ENCODE measurements at regions not wholly inside any gene's neighbourhood (a gene's known extent, or its start where the extent isn't known, plus 50 kb on each side); places are given as distances from the start of the nearest gene placed in this dataset.

DNA sequence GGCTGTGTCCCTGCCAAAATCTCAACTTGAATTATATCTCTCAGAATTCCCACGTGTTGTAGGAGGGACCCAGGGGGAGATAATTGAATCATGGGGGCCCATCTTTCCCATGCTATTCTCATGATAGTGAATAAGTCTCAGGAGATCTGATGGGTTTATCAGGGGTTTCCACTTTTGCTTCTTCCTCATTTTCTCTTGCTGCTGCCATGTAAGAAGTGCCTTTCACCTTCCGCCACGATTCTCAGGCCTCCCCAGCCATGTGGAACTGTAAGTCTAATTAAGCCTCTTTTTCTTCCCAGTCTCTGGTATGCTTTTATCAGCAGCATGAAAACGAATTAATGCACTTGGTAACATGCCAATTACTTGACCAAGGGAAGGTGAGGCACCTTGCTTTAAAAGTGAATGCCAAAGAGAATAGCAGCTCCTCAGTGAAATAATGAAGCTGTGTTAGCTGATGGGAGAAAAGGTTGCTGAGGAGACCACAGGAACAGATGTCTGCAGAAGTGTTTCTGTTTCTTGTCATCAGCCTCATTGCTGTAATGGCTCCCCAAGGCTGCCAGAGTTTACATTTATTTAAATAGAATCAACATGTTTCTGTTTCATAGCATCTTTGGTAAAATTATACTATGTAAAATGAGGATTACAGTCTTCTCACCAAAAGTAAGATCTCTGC lies 89.0 kb upstream of the CD44 start:
- Histone ChIP-seq H3K4me3 (ENCODE audit: insufficient read depth, low read depth, low read length) (no peak overlapping the region), H3K27me3 (ENCODE audit: insufficient read depth, low read length) (no peaks in the 10 kb centered on the region), H3K27ac (ENCODE audit: low read depth, low read length) (no peak overlapping the region), H3K4me1 (ENCODE audit: insufficient read depth, low read length) (no peaks in the 10 kb centered on the region), H4K20me1 (ENCODE audit: insufficient read depth, low read length) (no peaks in the 10 kb centered on the region), H3K36me3 (ENCODE audit: insufficient read depth, low read length) (no peaks in the 10 kb centered on the region), H3K4me2 (ENCODE audit: low read length) (no peak overlapping the region), H3K9me3 (ENCODE audit: insufficient read depth, low read depth, low read length) (no peaks in the 10 kb centered on the region), H2AFZ (ENCODE audit: low read depth, low read length) (no peak overlapping the region), H3K9ac (ENCODE audit: low read length) (no peak overlapping the region), H3K79me2 (ENCODE audit: insufficient read depth, low read length) (no peaks in the 10 kb centered on the region)
- TF ChIP-seq, protein P1, sequence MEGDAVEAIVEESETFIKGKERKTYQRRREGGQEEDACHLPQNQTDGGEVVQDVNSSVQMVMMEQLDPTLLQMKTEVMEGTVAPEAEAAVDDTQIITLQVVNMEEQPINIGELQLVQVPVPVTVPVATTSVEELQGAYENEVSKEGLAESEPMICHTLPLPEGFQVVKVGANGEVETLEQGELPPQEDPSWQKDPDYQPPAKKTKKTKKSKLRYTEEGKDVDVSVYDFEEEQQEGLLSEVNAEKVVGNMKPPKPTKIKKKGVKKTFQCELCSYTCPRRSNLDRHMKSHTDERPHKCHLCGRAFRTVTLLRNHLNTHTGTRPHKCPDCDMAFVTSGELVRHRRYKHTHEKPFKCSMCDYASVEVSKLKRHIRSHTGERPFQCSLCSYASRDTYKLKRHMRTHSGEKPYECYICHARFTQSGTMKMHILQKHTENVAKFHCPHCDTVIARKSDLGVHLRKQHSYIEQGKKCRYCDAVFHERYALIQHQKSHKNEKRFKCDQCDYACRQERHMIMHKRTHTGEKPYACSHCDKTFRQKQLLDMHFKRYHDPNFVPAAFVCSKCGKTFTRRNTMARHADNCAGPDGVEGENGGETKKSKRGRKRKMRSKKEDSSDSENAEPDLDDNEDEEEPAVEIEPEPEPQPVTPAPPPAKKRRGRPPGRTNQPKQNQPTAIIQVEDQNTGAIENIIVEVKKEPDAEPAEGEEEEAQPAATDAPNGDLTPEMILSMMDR (IDR thresholded peaks at IDR 0.05; ENCODE audit: insufficient read depth, low read depth, low read length): no peak
- TF ChIP-seq EZH2 (IDR thresholded peaks at IDR 0.05; ENCODE audit: insufficient read depth, low read length): no peak
- FAIRE-seq: no peak
- H3K36me3 Mint-ChIP-seq (ENCODE audit: low read depth, unreplicated experiment): no peaks in the 10 kb centered on the region
- no peak for DNase-seq (ENCODE audit: low read depth)
- H3K9me3 Mint-ChIP-seq (ENCODE audit: unreplicated experiment): peaks cover 8% of the 10 kb centered on the region
- H3K27ac Mint-ChIP-seq (ENCODE audit: unreplicated experiment): no peak overlapping the region
- H3K27me3 Mint-ChIP-seq (ENCODE audit: low read depth, unreplicated experiment): peaks cover 2% of the 10 kb centered on the region
- H3K4me3 Mint-ChIP-seq (ENCODE audit: unreplicated experiment): no peak overlapping the region
- peaks cover 5% of the 10 kb centered on the region for H3K4me1 Mint-ChIP-seq (ENCODE audit: low read depth, unreplicated experiment)

DNA sequence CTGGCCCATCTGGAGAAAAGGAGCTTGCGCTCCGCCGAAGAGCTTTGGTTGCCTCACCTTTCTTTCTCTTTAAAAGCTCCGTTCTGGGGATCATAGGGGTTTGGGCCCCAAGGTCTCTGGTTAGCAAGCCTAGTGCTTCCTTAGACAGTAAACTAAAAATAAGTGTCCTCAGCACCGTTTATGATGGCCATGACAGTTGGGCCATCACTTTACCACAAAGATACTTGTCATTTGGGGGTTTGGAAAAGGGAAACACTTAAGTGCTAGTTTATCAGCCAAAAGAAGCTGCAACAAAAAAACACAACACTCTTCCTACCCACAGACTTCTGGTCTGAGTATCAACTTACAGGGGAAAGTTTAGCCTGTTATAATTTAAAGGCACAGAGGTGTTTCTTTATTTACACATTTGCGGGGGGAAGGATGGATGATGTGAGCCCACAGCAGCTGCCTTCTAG lies 88.4 kb upstream of the CD44 start:
- no peak overlapping the region for H3K4me3 Mint-ChIP-seq (ENCODE audit: unreplicated experiment)
- DNase-seq (ENCODE audit: low read depth): no peak
- FAIRE-seq: no peak
- no peaks in the 10 kb centered on the region for H3K36me3 Mint-ChIP-seq (ENCODE audit: low read depth, unreplicated experiment)
- peaks cover 5% of the 10 kb centered on the region for H3K4me1 Mint-ChIP-seq (ENCODE audit: low read depth, unreplicated experiment)
- Histone ChIP-seq H3K27me3 (ENCODE audit: insufficient read depth, low read length) (no peaks in the 10 kb centered on the region), H3K9me3 (ENCODE audit: insufficient read depth, low read depth, low read length) (no peaks in the 10 kb centered on the region), H4K20me1 (ENCODE audit: insufficient read depth, low read length) (no peaks in the 10 kb centered on the region), H2AFZ (ENCODE audit: low read depth, low read length) (no peak overlapping the region), H3K36me3 (ENCODE audit: insufficient read depth, low read length) (no peaks in the 10 kb centered on the region), H3K9ac (ENCODE audit: low read length) (no peak overlapping the region), H3K4me3 (ENCODE audit: insufficient read depth, low read depth, low read length) (no peak overlapping the region), H3K4me1 (ENCODE audit: insufficient read depth, low read length) (no peaks in the 10 kb centered on the region), H3K27ac (ENCODE audit: low read depth, low read length) (no peak overlapping the region), H3K79me2 (ENCODE audit: insufficient read depth, low read length) (no peaks in the 10 kb centered on the region), H3K4me2 (ENCODE audit: low read length) (no peak overlapping the region)
- TF ChIP-seq, protein P1 (IDR thresholded peaks at IDR 0.05; ENCODE audit: insufficient read depth, low read depth, low read length): no peak
- no peak for TF ChIP-seq EZH2 (IDR thresholded peaks at IDR 0.05; ENCODE audit: insufficient read depth, low read length)
- H3K27ac Mint-ChIP-seq (ENCODE audit: unreplicated experiment): no peak overlapping the region
- peaks cover 2% of the 10 kb centered on the region for H3K27me3 Mint-ChIP-seq (ENCODE audit: low read depth, unreplicated experiment)
- H3K9me3 Mint-ChIP-seq (ENCODE audit: unreplicated experiment): peaks cover 8% of the 10 kb centered on the region

DNA sequence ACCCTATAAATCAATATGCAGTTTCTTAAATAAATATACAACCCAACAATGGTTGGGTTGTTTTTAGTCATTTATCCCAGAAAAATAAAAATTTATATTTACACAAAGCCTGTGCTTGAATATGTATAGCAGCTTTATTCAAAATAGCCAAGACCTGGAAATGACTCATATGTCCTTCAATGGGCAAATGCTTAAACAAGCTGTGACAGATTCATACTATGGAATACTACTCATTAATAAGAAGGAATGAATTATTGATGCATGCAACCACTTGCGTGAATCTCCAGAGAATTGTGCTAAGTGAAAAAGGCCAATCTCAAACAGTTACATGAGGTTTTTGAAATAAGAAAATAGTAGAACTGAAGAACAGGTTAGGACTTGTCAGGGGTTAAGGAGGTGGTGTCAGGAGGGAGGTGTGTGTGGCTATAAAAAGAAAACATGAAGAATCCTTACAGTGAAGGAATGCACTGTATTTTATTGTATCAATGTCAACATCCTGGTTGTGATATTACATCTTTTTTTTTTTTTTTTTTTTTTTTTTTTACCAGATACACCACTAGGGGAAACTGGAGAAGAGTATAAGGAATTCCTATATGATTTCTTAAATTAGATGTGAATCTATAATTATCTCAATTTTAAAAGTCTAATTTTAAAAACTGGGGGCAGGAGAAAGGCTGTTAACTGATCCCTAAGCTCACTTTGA lies 82.4 kb upstream of the CD44 start:
- no peaks in the 10 kb centered on the region for H4K20me1 ChIP-seq (ENCODE audit: insufficient read depth, low read length)
- peaks cover 6% of the 10 kb centered on the region for H3K4me1 Mint-ChIP-seq (ENCODE audit: low read depth, unreplicated experiment)
- H3K4me2 ChIP-seq (ENCODE audit: low read length): no peak overlapping the region
- H2AFZ ChIP-seq (ENCODE audit: low read depth, low read length): no peak overlapping the region
- H3K27me3 Mint-ChIP-seq (ENCODE audit: low read depth, unreplicated experiment): no peaks in the 10 kb centered on the region
- no peaks in the 10 kb centered on the region for H3K79me2 ChIP-seq (ENCODE audit: insufficient read depth, low read length)
- TF ChIP-seq EZH2 (IDR thresholded peaks at IDR 0.05; ENCODE audit: insufficient read depth, low read length): no peak
- TF ChIP-seq, protein P1 (IDR thresholded peaks at IDR 0.05; ENCODE audit: insufficient read depth, low read depth, low read length): no peak
- FAIRE-seq (no peak), DNase-seq (ENCODE audit: low read depth) (no peak)
- no peaks in the 10 kb centered on the region for H3K4me1 ChIP-seq (ENCODE audit: insufficient read depth, low read length)
- H3K9me3 ChIP-seq (ENCODE audit: insufficient read depth, low read depth, low read length): no peaks in the 10 kb centered on the region
- H3K9me3 Mint-ChIP-seq (ENCODE audit: unreplicated experiment): peaks cover 9% of the 10 kb centered on the region
- H3K9ac ChIP-seq (ENCODE audit: low read length): no peak overlapping the region
- no peaks in the 10 kb centered on the region for H3K36me3 ChIP-seq (ENCODE audit: insufficient read depth, low read length)
- no peaks in the 10 kb centered on the region for H3K27me3 ChIP-seq (ENCODE audit: insufficient read depth, low read length)
- H3K36me3 Mint-ChIP-seq (ENCODE audit: low read depth, unreplicated experiment): peaks cover 3% of the 10 kb centered on the region
- H3K4me3 ChIP-seq (ENCODE audit: insufficient read depth, low read depth, low read length): no peak overlapping the region
- H3K4me3 Mint-ChIP-seq (ENCODE audit: unreplicated experiment): no peak overlapping the region
- no peak overlapping the region for H3K27ac ChIP-seq (ENCODE audit: low read depth, low read length)
- no peak overlapping the region for H3K27ac Mint-ChIP-seq (ENCODE audit: unreplicated experiment)

Measured in astrocyte (in vitro differentiated cells and primary cell).